ENCODE measurements at regions not wholly inside any gene's neighbourhood (a gene's known extent, or its start where the extent isn't known, plus 50 kb on each side); places are given as distances from the start of the nearest gene placed in this dataset.

DNA sequence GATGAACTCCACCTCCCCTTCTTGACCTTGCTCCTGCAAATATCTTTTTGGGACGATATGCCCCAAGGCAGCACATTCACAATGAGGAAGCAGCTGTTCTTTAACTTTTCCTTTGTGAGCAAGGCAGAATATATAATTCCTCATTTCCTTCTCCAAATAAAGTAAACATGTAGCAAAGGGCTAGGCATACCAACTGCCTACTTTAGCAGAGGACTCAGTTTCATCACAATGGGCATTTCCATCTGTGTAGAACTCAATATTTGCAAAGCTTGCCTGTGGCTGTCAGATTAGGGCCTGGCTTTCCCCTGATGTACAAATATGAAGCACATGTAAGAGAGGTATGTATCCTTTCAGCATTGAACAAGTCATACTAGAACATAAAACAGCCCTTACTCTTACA, 366.9 kb downstream of the RSL24D1 start:
- 27 to 56% methylated on average over 1 of the region's 1 CpG for WGBS, 2 donors (ENCODE audit: low coverage in 1 of 2)
- Histone ChIP-seq H3K9me3 (peaks cover 0 to 4% (median 0%) of the 10 kb centered on the region in 3 donors), H3K36me3 (no peaks in the 10 kb centered on the region), H3K4me1 (no peaks in the 10 kb centered on the region), H3K4me3 (no peak overlapping the region), H3K27ac (no peak overlapping the region), H3K27me3 (no peaks in the 10 kb centered on the region)
- no peak for TF ChIP-seq POLR2AphosphoS5 (IDR thresholded peaks at IDR 0.05)
- TF ChIP-seq, protein P1, sequence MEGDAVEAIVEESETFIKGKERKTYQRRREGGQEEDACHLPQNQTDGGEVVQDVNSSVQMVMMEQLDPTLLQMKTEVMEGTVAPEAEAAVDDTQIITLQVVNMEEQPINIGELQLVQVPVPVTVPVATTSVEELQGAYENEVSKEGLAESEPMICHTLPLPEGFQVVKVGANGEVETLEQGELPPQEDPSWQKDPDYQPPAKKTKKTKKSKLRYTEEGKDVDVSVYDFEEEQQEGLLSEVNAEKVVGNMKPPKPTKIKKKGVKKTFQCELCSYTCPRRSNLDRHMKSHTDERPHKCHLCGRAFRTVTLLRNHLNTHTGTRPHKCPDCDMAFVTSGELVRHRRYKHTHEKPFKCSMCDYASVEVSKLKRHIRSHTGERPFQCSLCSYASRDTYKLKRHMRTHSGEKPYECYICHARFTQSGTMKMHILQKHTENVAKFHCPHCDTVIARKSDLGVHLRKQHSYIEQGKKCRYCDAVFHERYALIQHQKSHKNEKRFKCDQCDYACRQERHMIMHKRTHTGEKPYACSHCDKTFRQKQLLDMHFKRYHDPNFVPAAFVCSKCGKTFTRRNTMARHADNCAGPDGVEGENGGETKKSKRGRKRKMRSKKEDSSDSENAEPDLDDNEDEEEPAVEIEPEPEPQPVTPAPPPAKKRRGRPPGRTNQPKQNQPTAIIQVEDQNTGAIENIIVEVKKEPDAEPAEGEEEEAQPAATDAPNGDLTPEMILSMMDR (IDR thresholded peaks at IDR 0.05): no peak
- no peak for TF ChIP-seq EP300 (IDR thresholded peaks at IDR 0.05)
- TF ChIP-seq POLR2A (IDR thresholded peaks at IDR 0.05): no peak
- ATAC-seq: no peak

DNA sequence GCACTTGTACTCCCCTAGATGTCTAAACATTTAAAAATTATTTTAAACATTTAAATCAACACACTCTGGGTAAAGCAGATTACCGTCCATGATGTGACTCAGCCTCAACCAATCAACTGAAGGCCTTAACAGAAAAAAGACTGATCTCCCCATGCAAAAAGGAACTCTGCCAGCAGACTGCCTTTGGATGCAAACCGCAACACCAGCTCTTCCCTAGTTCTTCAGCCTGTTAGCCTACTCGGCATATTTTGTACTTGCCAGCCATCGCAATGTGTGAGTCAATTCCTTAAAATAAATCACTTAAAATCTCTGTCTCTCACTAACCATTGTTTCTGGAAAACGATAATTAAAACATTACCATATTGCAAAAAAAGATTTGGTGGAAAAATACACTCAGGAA, 375.9 kb downstream of the RSL24D1 start:
- Histone ChIP-seq H3K36me3 (no peaks in the 10 kb centered on the region), H3K4me3 (no peak overlapping the region), H3K9me3 (peaks cover 0 to 9% (median 0%) of the 10 kb centered on the region in 3 donors), H3K27me3 (no peaks in the 10 kb centered on the region), H3K4me1 (no peaks in the 10 kb centered on the region), H3K27ac (no peak overlapping the region)
- TF ChIP-seq POLR2A (IDR thresholded peaks at IDR 0.05): no peak
- TF ChIP-seq EP300 (IDR thresholded peaks at IDR 0.05): no peak
- TF ChIP-seq, protein P1 (IDR thresholded peaks at IDR 0.05): no peak
- no peak for TF ChIP-seq POLR2AphosphoS5 (IDR thresholded peaks at IDR 0.05)
- 62 to 96% methylated on average over 5 of the region's 5 CpGs for WGBS, 2 donors (ENCODE audit: low coverage in 1 of 2)
- ATAC-seq: peak; percentile 53

DNA sequence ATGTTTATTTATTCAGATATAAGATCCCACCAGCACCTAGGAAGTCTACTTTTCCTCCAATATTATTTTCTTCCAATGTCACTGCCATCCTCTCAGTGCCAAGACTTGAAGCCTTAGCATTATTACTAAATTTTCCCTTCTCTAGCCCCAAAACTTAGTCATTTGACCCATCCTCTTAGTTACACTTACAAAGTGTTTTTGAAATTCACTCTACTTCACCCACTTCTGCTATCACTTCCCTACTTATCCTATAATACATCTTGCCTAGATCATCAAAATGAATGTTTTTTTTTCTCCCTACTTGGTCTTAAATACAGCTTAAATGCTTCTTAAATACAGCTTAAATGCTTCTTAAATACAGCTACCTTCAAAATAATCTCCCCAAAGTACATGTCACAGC, 376.6 kb downstream of the RSL24D1 start:
- Histone ChIP-seq H3K4me3 (no peak overlapping the region), H3K4me1 (no peaks in the 10 kb centered on the region), H3K9me3 (peaks cover 0 to 9% (median 0%) of the 10 kb centered on the region in 3 donors), H3K36me3 (no peaks in the 10 kb centered on the region), H3K27ac (no peak overlapping the region), H3K27me3 (no peaks in the 10 kb centered on the region)
- no peak for TF ChIP-seq POLR2A (IDR thresholded peaks at IDR 0.05)
- TF ChIP-seq EP300 (IDR thresholded peaks at IDR 0.05): no peak
- TF ChIP-seq, protein P1 (IDR thresholded peaks at IDR 0.05): no peak
- no peak for ATAC-seq

DNA sequence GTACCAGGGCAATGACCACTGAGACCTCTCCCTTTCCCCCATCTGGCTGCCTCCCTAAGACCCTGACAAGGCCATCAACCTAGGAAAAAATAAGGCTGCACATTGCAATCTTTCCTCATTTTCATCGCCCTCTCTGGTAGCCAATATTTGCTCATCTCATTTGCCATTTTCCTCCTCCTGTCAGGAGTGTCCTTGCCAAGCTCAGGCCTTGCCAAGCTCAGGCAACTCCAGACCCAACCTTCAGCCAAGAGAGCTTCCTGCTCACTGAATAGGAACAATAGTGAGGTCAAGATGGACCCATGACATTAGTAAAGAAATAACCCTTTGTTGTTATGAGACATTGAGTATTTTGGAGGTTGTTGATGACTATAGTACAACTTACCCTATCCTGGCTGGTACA, 380.3 kb downstream of the RSL24D1 start:
- Histone ChIP-seq H3K9me3 (peaks cover 0 to 13% (median 0%) of the 10 kb centered on the region in 3 donors), H3K4me1 (no peaks in the 10 kb centered on the region), H3K4me3 (no peak overlapping the region), H3K36me3 (no peaks in the 10 kb centered on the region), H3K27ac (no peak overlapping the region), H3K27me3 (no peaks in the 10 kb centered on the region)
- ATAC-seq: no peak
- no peak for TF ChIP-seq POLR2A (IDR thresholded peaks at IDR 0.05)
- WGBS, 2 donors (ENCODE audit: low coverage in 1 of 2): 57 to 70% methylated on average over 1 of the region's 1 CpG

DNA sequence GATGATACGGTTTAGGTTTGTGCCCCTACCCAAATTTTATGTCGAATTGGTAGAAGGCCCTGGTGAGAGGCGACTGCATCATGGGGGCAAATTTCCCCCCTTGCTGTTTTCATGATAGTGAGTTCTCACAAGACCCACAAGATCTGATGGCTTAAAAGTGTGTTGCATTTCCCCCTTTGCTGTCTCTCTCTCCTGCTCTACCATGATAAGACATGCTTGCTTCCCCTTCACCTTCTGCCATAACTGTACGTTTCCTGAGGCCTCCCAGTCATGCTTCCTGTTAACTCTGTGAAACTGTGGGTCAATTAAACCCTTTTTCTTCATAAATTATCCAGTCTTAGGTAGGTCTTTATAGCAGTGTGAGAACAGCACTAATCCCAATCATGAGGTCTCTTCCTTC, 381.2 kb downstream of the RSL24D1 start:
- 71 to 73% methylated on average over 4 of the region's 4 CpGs for WGBS, 2 donors (ENCODE audit: low coverage in 1 of 2)
- ATAC-seq: no peak
- peaks cover 0 to 13% (median 0%) of the 10 kb centered on the region in 3 donors for H3K9me3 ChIP-seq
- H3K36me3 ChIP-seq: no peaks in the 10 kb centered on the region
- no peak overlapping the region for H3K4me3 ChIP-seq
- no peaks in the 10 kb centered on the region for H3K4me1 ChIP-seq
- H3K27ac ChIP-seq: no peak overlapping the region
- TF ChIP-seq, protein P1 (IDR thresholded peaks at IDR 0.05): no peak
- TF ChIP-seq EP300 (IDR thresholded peaks at IDR 0.05) (no peak), POLR2A (IDR thresholded peaks at IDR 0.05) (no peak), POLR2AphosphoS5 (IDR thresholded peaks at IDR 0.05) (no peak)
- H3K27me3 ChIP-seq: no peaks in the 10 kb centered on the region

DNA sequence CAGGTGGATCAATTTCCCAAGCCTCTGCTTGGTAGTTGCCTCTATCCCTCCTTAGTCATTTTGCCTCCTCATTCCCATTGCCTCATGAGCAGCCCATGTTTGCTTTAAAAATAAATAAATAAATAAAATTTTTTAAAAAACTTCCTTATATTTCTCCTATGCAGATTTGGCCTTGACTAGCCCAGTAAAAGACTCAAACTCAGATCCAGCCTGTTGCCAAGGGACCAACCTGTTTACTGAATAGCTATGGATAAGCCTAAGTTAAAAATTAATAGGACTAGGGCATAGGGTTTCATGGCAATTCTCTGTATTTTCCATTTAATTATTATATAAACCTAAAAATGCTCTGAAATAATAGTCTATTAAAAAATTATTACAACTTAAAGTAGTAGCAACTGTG, 384.4 kb downstream of the RSL24D1 start:
- Histone ChIP-seq H3K4me1 (no peaks in the 10 kb centered on the region), H3K4me3 (no peak overlapping the region), H3K9me3 (peaks cover 0 to 13% (median 0%) of the 10 kb centered on the region in 3 donors), H3K36me3 (no peaks in the 10 kb centered on the region), H3K27ac (no peak overlapping the region), H3K27me3 (no peaks in the 10 kb centered on the region)
- no peak for ATAC-seq
- no peak for TF ChIP-seq POLR2A (IDR thresholded peaks at IDR 0.05)
- TF ChIP-seq, protein P1 (IDR thresholded peaks at IDR 0.05): no peak
- no peak for TF ChIP-seq EP300 (IDR thresholded peaks at IDR 0.05)
- no peak for TF ChIP-seq POLR2AphosphoS5 (IDR thresholded peaks at IDR 0.05)

Data from gastroesophageal sphincter (tissue), 4 donors.